Fibroblast of skin of left biceps (primary cell): ENCODE measurements at regions not wholly inside any gene's neighbourhood (a gene's known extent, or its start where the extent isn't known, plus 50 kb on each side); places are given as distances from the start of the nearest gene placed in this dataset.
"Not testable (repeated sequence)": the region's sequence is repeated elsewhere in the genome, so short reads cannot be mapped to it uniquely, and the experiment has no call there.

Experiments used
- DNase-seq, 2 experiments: peaks; one replicate each; pipeline ENCODE4 v3.0.0-alpha.2; 2013; ENCODE audit warnings: low read depth in 2 of 2

DNA sequence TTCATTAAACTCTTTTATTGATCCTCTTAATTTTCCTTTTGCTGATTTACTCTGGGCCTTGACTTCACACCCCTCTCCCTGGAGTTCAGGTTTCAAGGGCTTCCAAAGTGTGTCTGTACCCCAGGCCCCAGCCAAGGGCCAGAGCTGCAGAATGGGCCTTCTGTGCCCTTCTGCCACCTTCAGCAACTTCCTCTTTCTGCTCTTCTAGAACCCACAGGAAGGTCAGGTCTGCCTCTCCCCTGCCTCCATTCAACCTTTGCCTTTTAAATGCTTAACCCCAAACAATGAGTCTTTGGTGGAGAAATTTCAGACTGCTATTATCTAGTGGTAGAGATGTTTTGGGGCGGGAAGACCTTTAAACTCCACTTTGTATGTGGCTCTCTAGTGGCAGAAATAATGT lies 63.1 kb downstream of the TSN start:
- DNase-seq: no peak

DNA sequence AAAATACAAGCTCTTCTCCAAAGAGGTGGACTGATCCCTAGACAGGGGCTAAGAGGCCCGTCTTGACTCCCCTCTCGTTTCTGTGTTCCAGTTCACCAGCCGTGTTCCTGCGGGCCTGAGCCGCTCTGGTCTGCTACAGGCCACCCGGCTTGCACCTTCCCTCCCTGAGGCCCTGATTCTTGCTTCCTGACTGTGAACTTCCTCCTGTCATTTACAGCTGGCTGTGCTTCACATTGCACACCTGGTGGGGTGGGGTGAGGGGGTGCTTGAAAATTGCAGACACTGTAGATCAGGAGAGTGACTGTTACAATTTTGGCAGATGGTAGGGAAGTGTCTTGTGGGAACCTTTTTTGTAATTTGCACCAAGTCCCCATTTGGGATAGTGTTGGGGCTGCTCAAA lies 64.4 kb downstream of the TSN start:
- DNase-seq: no peak

DNA sequence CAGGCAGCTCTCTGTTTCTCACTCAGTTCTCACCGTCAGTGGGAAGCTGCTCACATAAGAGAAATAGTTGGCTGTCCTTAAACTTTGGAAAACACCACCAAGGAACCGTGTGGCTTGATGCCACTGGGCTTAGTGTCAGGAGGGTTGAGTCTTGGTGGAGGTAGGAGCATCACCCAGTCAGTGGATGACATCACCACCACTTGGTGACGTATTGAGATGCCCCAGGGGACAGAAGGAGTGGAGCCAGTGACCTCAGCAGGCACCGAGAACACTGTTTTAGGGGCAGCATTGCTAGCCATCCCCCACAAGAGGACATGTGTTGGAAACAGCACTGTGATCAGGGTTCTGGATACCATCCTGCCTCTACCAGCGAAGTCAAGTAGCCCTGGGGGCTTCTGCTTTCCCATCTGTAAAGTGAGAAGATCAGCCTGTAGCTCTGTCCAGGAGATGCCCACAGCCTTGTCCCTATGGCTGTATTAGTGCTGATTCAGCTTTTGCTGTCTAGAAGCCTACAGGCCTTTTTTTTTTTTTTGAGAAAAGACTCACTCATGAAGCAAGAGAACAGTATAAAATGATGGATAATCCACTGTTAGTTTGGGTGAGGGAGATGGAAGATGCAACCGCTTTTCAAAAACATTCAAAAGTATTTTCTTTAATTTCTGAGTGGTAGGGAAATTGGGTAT lies 66.2 kb downstream of the TSN start:
- no peak for DNase-seq

- no peak for DNase-seq
These were observed 68.8 kb downstream of the TSN start for GRCh38 chr2:121824264-121824663.

DNA sequence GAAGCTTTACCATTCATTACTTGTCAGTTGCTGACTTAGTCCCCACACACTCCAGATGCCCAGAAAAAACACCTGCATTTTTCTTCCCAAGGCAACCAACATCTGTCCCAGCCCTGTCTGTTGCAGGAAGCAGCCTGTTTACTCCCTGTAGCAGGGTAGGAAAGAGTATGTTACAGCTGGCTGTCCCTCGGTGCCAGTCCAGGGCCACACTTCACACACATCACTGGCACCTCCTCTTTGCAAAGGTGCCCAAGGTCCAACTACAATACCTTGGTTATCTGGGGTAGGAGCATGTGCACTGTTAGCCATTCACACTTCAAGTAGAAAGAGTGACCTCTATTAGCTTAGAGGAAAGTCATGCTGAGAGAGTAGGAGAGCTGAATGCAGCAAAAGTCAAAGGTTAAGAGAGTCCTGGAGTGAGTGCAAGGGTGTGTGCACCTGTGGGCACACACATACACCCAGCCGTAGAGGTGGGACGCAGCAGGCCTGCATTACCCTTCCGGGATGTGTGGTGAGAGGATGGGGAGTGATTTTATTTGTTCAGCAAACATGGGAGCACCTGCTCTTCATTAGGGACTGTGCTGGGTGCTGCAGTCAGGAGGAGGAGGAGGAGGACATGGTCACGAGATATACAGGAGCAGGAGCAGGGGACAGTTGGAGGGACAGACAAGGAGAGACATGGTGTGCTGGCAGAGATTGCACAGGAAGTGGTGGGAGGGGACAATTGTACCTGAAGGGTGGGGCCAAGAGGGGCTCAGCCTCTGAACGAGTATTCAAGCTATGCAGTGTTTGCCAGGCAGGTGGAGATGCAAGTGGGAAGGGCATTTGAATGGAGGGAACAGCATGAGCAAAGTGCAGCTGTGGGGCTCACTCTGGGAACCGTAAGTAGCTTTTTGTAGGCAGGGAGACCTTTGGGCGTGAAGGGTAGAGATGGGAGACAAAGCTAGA lies 69.8 kb downstream of the TSN start:
- DNase-seq: no peak

DNA sequence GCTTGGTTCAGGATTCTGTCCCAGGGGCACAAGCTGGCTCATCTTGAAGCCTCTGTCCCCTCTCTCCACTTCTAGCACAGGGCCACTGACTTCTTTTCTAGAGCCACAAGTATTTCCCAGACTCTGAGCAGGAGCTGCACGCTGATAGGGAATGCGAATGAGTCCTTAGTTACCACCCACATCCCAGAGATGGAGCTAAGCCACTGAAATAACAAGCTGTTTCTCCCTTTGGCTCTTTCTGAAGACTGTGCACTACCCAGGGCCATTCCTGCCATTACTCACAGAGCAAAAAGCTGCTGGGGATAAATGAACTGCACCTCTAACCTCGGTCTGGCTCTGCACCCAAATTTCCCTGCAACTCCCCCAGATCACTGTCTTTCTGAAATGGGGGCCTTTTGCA lies 70.6 kb downstream of the TSN start:
- DNase-seq: no peak

DNA sequence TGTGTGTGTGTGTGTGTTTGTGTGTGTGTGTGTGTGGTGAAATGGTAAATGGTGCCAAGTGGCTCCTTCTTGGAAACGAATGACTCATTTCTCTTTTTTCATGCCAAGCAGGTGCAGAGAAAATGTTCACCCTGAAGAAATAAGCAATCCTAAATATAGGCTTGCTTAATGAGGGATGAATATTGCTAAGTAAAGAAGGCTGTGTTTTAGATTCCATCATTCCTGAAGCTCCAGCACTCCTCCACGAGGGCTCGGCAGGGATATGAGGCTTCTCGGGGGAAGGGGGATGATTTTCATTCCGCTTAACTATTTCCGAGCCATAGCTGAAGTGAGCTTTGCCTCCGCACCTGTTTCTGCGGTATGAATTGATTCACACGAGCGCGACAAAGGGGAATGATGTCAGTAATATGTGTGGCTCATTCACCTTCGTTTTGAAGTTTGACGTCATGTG lies 72.9 kb downstream of the TSN start:
- no peak for DNase-seq

DNA sequence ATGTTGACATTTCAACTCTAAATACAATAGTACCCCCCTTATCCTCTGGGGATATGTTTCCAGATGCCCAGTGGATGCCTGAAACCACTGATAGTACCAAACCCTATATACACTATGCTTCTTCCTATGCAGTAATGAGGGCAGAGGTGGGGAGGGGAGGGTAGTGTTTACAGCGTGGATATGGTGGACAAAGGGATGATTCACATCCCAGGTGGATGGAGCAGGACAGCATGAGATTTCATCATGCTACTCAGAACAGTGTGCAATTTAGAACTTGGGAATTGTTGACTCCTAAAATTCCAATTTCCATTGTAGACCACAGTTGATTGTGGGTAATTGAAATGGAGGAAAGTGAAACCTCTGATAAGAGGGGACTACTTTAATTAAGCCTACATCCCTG lies 75.4 kb downstream of the TSN start:
- no peak for DNase-seq

GRCh38 chr2:121831841-121832240 lies 76.4 kb downstream of the TSN start:
- no peak for DNase-seq

DNA sequence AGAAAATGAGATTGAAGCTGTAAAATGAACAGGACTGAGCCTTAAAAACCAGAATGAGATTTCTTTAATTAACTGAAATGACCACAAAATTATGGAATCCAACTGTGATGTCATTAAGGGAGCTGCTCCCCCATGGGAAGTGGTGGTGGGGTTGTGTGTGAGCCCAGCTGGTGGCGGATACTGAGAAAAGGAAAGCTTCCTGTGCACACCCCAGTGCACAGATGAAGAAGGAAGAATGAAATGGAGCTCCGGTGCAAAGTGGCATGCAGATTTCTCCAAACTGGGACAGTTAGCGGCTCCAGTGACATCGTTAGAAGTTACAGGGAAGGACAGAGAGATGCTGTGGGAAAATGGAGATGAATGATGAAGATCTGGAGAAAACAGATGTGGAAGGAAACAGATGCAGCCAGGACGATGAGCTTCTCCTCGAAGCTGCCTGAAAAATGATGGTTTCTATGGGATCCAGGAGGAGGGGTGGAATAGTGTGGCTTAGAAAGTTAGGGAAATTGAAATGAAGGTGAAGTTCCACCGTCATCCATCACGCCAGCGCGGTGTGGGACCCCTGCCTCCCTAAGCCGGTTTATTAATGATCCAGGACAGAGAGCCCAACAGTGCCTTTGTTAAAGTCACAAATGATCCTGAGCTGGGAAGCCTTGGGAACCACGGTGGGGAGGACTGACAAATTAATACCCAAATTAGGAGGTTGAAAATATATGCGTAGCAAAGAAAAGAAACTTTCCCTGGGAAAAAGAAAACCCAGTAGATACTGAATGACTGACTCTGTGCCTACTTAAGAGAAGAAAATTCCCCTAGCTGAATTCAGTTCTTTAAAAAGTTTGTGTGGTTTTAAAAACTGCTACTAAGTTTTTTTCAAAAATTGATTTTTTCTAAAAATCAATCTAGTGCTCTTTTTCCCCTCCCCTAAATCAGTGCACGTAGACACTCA lies 77.2 kb downstream of the TSN start:
- DNase-seq: no peak

GRCh38 chr2:121833358-121833723 lies 77.9 kb downstream of the TSN start:
- DNase-seq: no peak

GRCh38 chr2:121836611-121837010 lies 81.2 kb downstream of the TSN start:
- no peak for DNase-seq

GRCh38 chr2:121837591-121837990 lies 82.1 kb downstream of the TSN start:
- no peak for DNase-seq

DNA sequence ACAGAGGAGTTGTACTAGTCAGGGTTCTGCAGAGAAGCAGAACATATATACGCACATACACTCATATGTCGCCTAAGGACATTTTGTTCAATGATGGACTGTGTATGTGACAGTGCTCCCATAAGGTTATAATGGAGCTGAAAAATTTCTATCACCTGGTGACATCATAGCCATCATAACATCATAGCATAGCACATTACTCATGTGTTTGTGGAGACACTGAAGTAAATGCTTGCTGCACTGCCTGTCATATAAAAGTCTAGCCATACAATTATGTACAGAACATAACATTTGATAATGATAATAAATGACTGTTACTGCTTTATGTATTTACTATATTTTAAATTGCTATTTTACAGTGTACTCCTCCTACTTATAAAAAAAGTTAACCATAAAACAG lies 83.1 kb downstream of the TSN start:
- DNase-seq: no peak

DNA sequence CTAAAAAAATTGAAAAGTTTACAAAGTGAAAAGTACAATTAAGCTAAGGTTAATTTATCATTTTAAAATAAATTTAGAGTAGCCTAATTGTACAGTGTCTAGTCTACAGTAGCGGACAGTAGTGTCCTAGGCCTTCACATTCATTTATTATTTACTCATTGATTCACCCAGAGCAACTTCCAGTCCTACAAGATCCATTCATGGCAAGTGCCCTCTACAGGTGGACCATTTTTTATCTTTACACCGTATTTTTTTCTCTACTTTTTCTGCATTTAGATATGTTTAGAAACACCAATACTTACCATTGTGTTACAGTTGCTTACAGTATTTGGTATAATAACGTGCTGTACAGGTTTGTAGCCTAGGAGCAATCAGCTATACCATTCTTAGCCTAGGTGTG lies 84.1 kb downstream of the TSN start:
- DNase-seq: no peak

- no peak for DNase-seq
These were observed 93.8 kb downstream of the TSN start for GRCh38 chr2:121849236-121849635.

- not testable (repeated sequence) for DNase-seq
These were observed 97.7 kb downstream of the TSN start for GRCh38 chr2:121853149-121853548.

- no peak for DNase-seq
These were observed 100.1 kb downstream of the TSN start for GRCh38 chr2:121855510-121855909.

DNA sequence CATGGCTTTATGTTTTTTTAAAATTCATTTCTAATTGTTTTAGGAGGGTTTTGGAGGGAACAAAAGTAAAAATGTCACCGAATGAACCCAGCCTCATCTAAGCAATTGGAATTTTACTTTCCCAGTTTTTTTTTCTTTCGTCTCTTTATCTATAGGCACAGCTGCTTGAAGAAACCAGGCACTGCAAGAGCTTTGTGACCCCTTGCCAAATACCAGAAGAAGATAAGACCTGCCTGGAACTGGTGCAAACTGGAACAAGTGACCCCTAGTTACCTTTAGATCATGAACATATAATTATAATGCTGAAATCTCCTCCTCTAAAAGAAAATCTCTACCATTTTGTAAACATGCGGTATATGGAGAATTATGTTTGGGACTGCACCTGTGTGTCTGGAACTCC lies 100.9 kb downstream of the TSN start:
- no peak for DNase-seq

DNA sequence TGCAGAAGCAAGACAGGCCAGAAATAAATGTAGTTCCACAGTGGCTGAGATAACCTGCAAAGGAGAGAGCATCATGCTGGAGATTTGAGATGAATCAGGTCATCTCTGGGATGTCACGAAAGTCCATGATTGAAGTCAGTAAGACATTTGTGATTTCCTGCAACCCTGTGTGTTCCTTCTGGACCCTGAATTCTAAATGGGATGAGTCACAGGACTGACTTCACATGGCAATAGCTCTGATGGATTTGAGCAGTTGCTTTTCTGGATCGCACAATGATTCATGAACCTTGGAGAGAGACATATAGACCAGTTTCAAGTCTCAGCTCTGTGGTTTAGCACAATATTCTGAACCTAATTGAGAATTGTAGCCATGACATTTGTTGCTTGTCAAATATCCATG lies 102.9 kb downstream of the TSN start:
- no peak for DNase-seq

DNA sequence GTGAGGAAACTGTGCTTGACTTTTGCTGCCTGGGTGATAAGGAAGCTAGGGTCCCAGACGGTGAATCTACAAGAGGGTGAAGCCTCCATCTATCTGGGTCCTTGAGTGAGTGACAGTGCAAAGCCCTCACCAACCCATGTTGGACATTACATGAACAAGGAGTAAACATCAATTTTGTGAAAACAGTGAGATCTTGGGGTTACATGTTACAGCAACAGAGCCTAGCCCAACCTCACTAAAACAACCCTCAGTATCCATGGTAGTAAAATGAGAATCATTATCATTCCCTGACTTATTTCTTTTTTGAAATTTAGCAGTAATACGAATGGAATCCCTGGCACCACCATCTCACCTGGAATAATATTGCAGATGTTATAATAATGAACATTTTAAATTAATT lies 103.4 kb downstream of the TSN start:
- no peak for DNase-seq
